HEK293T (cell line): ENCODE measurements at regions not wholly inside any gene's neighbourhood (a gene's known extent, or its start where the extent isn't known, plus 50 kb on each side); places are given as distances from the start of the nearest gene placed in this dataset.

Experiments
- CTBP1 ChIP-seq: fragments of 450-650 bp; IDR thresholded peaks from 2 replicates; pipeline ENCODE4 v1.6.1; 2016; ENCODE audit warnings: borderline replicate concordance
- SP1 ChIP-seq: fragments of 450-650 bp; IDR thresholded peaks from 2 replicates; pipeline ENCODE4 v1.6.1; 2017
- SUZ12 ChIP-seq: fragments of 450-650 bp; IDR thresholded peaks from 2 replicates; pipeline ENCODE4 v1.6.1; 2016; ENCODE audit warnings: mild to moderate bottlenecking

GRCh38 chr10:88179831-88180230 lies 316.4 kb downstream of the PTEN start:
- TF ChIP-seq CTBP1 = no peak
- no peak for TF ChIP-seq SP1
- no peak for TF ChIP-seq SUZ12
